Naive thymus-derived CD4-positive, alpha-beta T cell (primary cell): ENCODE measurements at regions not wholly inside any gene's neighbourhood (a gene's known extent, or its start where the extent isn't known, plus 50 kb on each side); places are given as distances from the start of the nearest gene placed in this dataset.

Experiments used
- ATAC-seq: fragments of 150-1000 bp; cut with Tn5 transposase; 2 replicates; pipeline ENCODE4 v1.10.0; 2021; ENCODE audit warnings: mild to moderate bottlenecking, moderate library complexity
- CTCF ChIA-PET: fragments of 350-600 bp; sonication (Branson Sonifier 250); formaldehyde crosslinking; loops from one replicate; lab custom pipeline; 2021; ENCODE audit warnings: antibody characterized with exemption; lab: Charles Lee
- POLR2A ChIA-PET: fragments of 350-600 bp; sonication (Branson Sonifier 250); formaldehyde crosslinking; loops from one replicate; lab custom pipeline; 2021; ENCODE audit warnings: antibody characterized with exemption, inconsistent platforms; lab: Charles Lee
- DNase-seq, 9 donors: peaks; one replicate each; pipeline versions ENCODE4 v3.0.0 to v3.0.0-alpha.2; 2020 to 2022; ENCODE audit warnings: mixed read lengths in 1 of 9
- H3K27ac ChIP-seq: one replicate; pipeline ENCODE4 v1.7.0; 2013; ENCODE audit warnings: mild to moderate bottlenecking, low read depth, low read length, moderate library complexity
- H3K27me3 ChIP-seq, 2 donors: one replicate each; pipeline ENCODE4 v1.7.0; 2013; ENCODE audit warnings: low read length in 2 of 2, mild to moderate bottlenecking in 2 of 2, moderate library complexity in 2 of 2; ENCODE audit not compliant: control insufficient read depth in 2 of 2, insufficient read depth in 2 of 2
- H3K36me3 ChIP-seq, 3 experiments: 1 replicate in 2 of 3; 2 replicates in 1 of 3; pipeline ENCODE4 v1.7.0; 2013; ENCODE audit warnings: low read length in 3 of 3, mild to moderate bottlenecking in 3 of 3, moderate library complexity in 1 of 3; ENCODE audit not compliant: insufficient read depth in 3 of 3, control insufficient read depth in 2 of 3
- H3K4me1 ChIP-seq, 2 donors: one replicate each; pipeline ENCODE4 v1.7.0; 2013; ENCODE audit warnings: low read length in 2 of 2, mild to moderate bottlenecking in 2 of 2, moderate library complexity in 1 of 2; ENCODE audit not compliant: control insufficient read depth in 2 of 2, insufficient read depth in 2 of 2
- H3K4me3 ChIP-seq: 2 replicates; pipeline ENCODE4 v1.7.0; 2013; ENCODE audit warnings: mild to moderate bottlenecking, low read length
- H3K9me3 ChIP-seq, 3 experiments: 1 replicate in 2 of 3; 2 replicates in 1 of 3; pipeline ENCODE4 v1.7.0; 2013; ENCODE audit warnings: low read length in 3 of 3; ENCODE audit not compliant: control insufficient read depth in 2 of 3
- H3K27ac Mint-ChIP-seq, 9 donors: one replicate each; pipeline ENCODE4 v1.8.0; 2020 to 2022; ENCODE audit warnings: mixed read lengths in 9 of 9, mild to moderate bottlenecking in 8 of 9, moderate library complexity in 5 of 9, inconsistent platforms in 2 of 9
- H3K27me3 Mint-ChIP-seq, 5 donors: one replicate each; pipeline ENCODE4 v1.8.0; 2021 to 2022; ENCODE audit warnings: mixed read lengths in 5 of 5, mild to moderate bottlenecking in 1 of 5
- H3K36me3 Mint-ChIP-seq, 5 donors: one replicate each; pipeline ENCODE4 v1.8.0; 2020 to 2022; ENCODE audit warnings: mixed read lengths in 5 of 5, mild to moderate bottlenecking in 3 of 5, inconsistent platforms in 1 of 5
- H3K4me1 Mint-ChIP-seq, 7 donors: one replicate each; pipeline ENCODE4 v1.8.0; 2020 to 2022; ENCODE audit warnings: mixed read lengths in 7 of 7, mild to moderate bottlenecking in 3 of 7, inconsistent platforms in 1 of 7
- H3K4me3 Mint-ChIP-seq, 10 donors: one replicate each; pipeline ENCODE4 v1.8.0; 2020 to 2022; ENCODE audit warnings: mild to moderate bottlenecking in 10 of 10, mixed read lengths in 10 of 10, moderate library complexity in 6 of 10, inconsistent platforms in 2 of 10
- H3K9me3 Mint-ChIP-seq, 11 donors: one replicate each; pipeline ENCODE4 v1.8.0; 2020 to 2022; ENCODE audit warnings: mixed read lengths in 11 of 11, mild to moderate bottlenecking in 4 of 11, inconsistent platforms in 1 of 11, moderate library complexity in 1 of 11
- intact Hi-C, 2 donors: fragments of 100-400 bp; cut with micrococcal nuclease; formaldehyde crosslinking; loops; one replicate each; pipeline ENCODE4 v1.15.1; 2023

GRCh38 chr14:48747561-48748089 is 838.6 kb downstream of the RPS29 start:
- DNase-seq (no peak), ATAC-seq (no peak)
- Histone ChIP-seq H3K27ac (no peak overlapping the region), H3K36me3 (no peaks in the 10 kb centered on the region), H3K27me3 (no peaks in the 10 kb centered on the region), H3K4me3 (no peak overlapping the region), H3K4me1 (no peaks in the 10 kb centered on the region), H3K9me3 (no peaks in the 10 kb centered on the region)
- ChIA-PET CTCF (no interaction called here), POLR2A (no interaction called here)
- no peaks in the 10 kb centered on the region for H3K4me1 Mint-ChIP-seq
- H3K36me3 Mint-ChIP-seq = no peaks in the 10 kb centered on the region
- no peaks in the 10 kb centered on the region for H3K27me3 Mint-ChIP-seq
- no peak overlapping the region for H3K27ac Mint-ChIP-seq
- intact Hi-C loops = no loop called here
- H3K4me3 Mint-ChIP-seq = no peak overlapping the region
- H3K9me3 Mint-ChIP-seq = peaks cover 0 to 11% (median 1%) of the 10 kb centered on the region in 11 donors

GRCh38 chr14:48744202-48744601 is 842.0 kb downstream of the RPS29 start:
- intact Hi-C loops = no loop called here
- H3K27me3 ChIP-seq = no peaks in the 10 kb centered on the region
- no peak overlapping the region for H3K27ac ChIP-seq
- no peaks in the 10 kb centered on the region for H3K4me1 ChIP-seq
- H3K4me1 Mint-ChIP-seq = no peaks in the 10 kb centered on the region
- H3K4me3 Mint-ChIP-seq = no peak overlapping the region
- no peak overlapping the region for H3K4me3 ChIP-seq
- no peaks in the 10 kb centered on the region for H3K36me3 ChIP-seq
- H3K27ac Mint-ChIP-seq = no peak overlapping the region
- POLR2A ChIA-PET = no interaction called here
- DNase-seq = no peak
- H3K9me3 Mint-ChIP-seq = peaks cover 0 to 18% (median 2%) of the 10 kb centered on the region in 11 donors
- peaks cover 0 to 3% (median 0%) of the 10 kb centered on the region in 5 donors for H3K36me3 Mint-ChIP-seq
- H3K9me3 ChIP-seq = no peaks in the 10 kb centered on the region
- no peak for ATAC-seq
- H3K27me3 Mint-ChIP-seq = peaks cover 0 to 4% (median 0%) of the 10 kb centered on the region in 5 donors
- CTCF ChIA-PET = no interaction called here

GRCh38 chr14:48738186-48738925 is 847.8 kb downstream of the RPS29 start:
- ChIA-PET CTCF (no interaction called here), POLR2A (no interaction called here)
- H3K4me3 Mint-ChIP-seq = no peak overlapping the region
- no peaks in the 10 kb centered on the region for H3K36me3 ChIP-seq
- H3K36me3 Mint-ChIP-seq = peaks cover 0 to 3% (median 0%) of the 10 kb centered on the region in 5 donors
- H3K27me3 Mint-ChIP-seq = peaks cover 0 to 4% (median 0%) of the 10 kb centered on the region in 5 donors
- ATAC-seq (no peak), DNase-seq (no peak)
- H3K9me3 ChIP-seq = no peaks in the 10 kb centered on the region
- intact Hi-C loops = no loop called here
- H3K4me1 ChIP-seq = no peaks in the 10 kb centered on the region
- no peak overlapping the region for H3K27ac ChIP-seq
- peaks cover 1 to 24% (median 5%) of the 10 kb centered on the region in 11 donors for H3K9me3 Mint-ChIP-seq
- H3K27ac Mint-ChIP-seq = no peak overlapping the region
- H3K4me3 ChIP-seq = no peak overlapping the region
- no peaks in the 10 kb centered on the region for H3K4me1 Mint-ChIP-seq
- H3K27me3 ChIP-seq = no peaks in the 10 kb centered on the region

GRCh38 chr14:48735607-48736006 is 850.6 kb downstream of the RPS29 start:
- H3K27me3 ChIP-seq = no peaks in the 10 kb centered on the region
- no peak for ATAC-seq
- H3K27ac ChIP-seq = no peak overlapping the region
- Mint-ChIP-seq H3K27ac (no peak overlapping the region), H3K9me3 (peaks cover 0 to 22% (median 4%) of the 10 kb centered on the region in 11 donors), H3K4me1 (no peaks in the 10 kb centered on the region), H3K27me3 (peaks cover 0 to 4% (median 0%) of the 10 kb centered on the region in 5 donors), H3K4me3 (no peak overlapping the region), H3K36me3 (peaks cover 0 to 3% (median 0%) of the 10 kb centered on the region in 5 donors)
- no peak overlapping the region for H3K4me3 ChIP-seq
- H3K4me1 ChIP-seq = no peaks in the 10 kb centered on the region
- H3K36me3 ChIP-seq = no peaks in the 10 kb centered on the region
- ChIA-PET POLR2A (no interaction called here), CTCF (no interaction called here)
- no peaks in the 10 kb centered on the region for H3K9me3 ChIP-seq
- intact Hi-C loops = no loop called here
- DNase-seq = no peak

- Histone ChIP-seq H3K4me3 (no peak overlapping the region), H3K4me1 (no peaks in the 10 kb centered on the region), H3K27ac (no peak overlapping the region), H3K9me3 (no peaks in the 10 kb centered on the region), H3K36me3 (no peaks in the 10 kb centered on the region), H3K27me3 (no peaks in the 10 kb centered on the region)
- Mint-ChIP-seq H3K4me1 (no peaks in the 10 kb centered on the region), H3K9me3 (peaks cover 0 to 22% (median 5%) of the 10 kb centered on the region in 11 donors), H3K4me3 (no peak overlapping the region), H3K27ac (no peak overlapping the region), H3K27me3 (no peaks in the 10 kb centered on the region), H3K36me3 (no peaks in the 10 kb centered on the region)
- ATAC-seq = no peak
- DNase-seq = no peak
- POLR2A ChIA-PET = no interaction called here
- intact Hi-C loops = no loop called here
- CTCF ChIA-PET = no interaction called here
Observed at GRCh38 chr14:48731260-48731659, 854.9 kb downstream of the RPS29 start.

- intact Hi-C loops = no loop called here
- Mint-ChIP-seq H3K36me3 (no peaks in the 10 kb centered on the region), H3K27ac (no peak overlapping the region), H3K9me3 (peaks cover 0 to 4% (median 0%) of the 10 kb centered on the region in 11 donors), H3K4me3 (no peak overlapping the region), H3K4me1 (no peaks in the 10 kb centered on the region), H3K27me3 (no peaks in the 10 kb centered on the region)
- H3K4me1 ChIP-seq = no peaks in the 10 kb centered on the region
- ATAC-seq (no peak), DNase-seq (no peak)
- no peaks in the 10 kb centered on the region for H3K9me3 ChIP-seq
- CTCF ChIA-PET = no interaction called here
- no peaks in the 10 kb centered on the region for H3K27me3 ChIP-seq
- POLR2A ChIA-PET = no interaction called here
- no peak overlapping the region for H3K4me3 ChIP-seq
- no peaks in the 10 kb centered on the region for H3K36me3 ChIP-seq
- no peak overlapping the region for H3K27ac ChIP-seq
Observed at GRCh38 chr14:48726080-48726642, 860.0 kb downstream of the RPS29 start.
